G401 (cell line): ENCODE measurements at regions not wholly inside any gene's neighbourhood (a gene's known extent, or its start where the extent isn't known, plus 50 kb on each side); places are given as distances from the start of the nearest gene placed in this dataset.
A peak's percentile ranks its signal among the peaks of the same experiment; 100 is the strongest.
"Not testable (repeated sequence)": the region's sequence is repeated elsewhere in the genome, so short reads cannot be mapped to it uniquely, and the experiment has no call there.

Experiments used
- DNase-seq: peaks from one replicate; pipeline ENCODE4 v3.0.0-alpha.2; 2015; ENCODE audit warnings: low spot score
- in situ Hi-C: cut with HindIII; loops from 2 replicates; pipeline ENCODE4 v1.10.0; 2016; ENCODE audit warnings: low sequenced_read_pairs, mixed read lengths

- DNase-seq: no peak
- in situ Hi-C loops: no loop called here
Measured at GRCh38 chr1:226461087-226461486, 53.2 kb upstream of the PARP1 start.

DNA sequence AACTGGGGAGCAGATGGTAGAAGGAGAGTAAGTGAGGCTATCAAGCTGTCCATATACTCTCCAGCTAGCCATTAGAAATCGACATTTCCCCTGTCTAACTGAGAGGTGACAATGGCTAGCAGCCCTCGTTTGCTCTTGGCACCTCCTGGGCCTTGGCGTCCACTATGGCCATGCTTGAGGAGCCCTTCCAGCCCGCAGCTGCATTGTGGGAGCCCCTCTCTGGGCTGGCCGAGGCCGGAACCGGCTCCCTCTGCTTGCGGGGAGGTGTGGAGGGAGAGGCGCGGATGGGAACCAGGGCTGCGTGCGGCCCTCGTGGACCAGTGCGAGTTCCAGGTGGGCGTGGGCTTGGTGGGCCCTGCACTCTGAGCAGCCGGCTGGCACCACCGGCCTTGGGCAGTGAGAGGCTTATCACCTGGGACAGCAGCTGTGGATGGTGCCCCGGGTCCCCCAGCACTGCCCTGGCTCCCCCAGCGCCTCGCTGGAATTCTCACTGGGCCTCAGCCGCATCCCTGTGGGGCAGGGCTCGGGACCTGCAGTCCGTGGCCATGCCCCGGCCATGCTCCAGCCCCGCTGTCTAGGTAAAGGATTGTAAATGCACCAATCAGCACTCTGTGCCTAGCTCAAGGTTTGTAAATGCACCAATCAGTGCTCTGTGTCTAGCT, 56.2 kb upstream of the PARP1 start:
- in situ Hi-C loops: no loop called here
- no peak for DNase-seq

DNA sequence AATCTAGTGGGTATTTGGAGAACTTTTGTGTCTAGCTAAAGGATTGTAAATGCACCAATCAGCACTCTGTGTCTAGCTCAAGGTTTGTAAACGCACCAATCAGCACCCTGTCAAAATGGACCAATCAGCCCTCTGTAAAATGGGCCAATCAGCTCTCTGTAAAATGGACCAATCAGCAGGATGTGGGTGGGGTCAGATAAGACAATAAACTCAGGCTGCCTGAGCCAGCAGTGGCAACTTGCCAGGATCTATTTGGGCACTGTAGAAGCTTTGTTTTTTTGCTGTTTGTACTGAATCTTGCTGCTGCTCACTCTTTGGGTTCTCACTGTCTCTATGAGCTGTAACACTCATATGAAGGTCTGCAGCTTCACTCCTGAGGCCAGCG, 56.7 kb upstream of the PARP1 start:
- in situ Hi-C loops: not testable (repeated sequence)
- DNase-seq: peak; percentile 10

DNA sequence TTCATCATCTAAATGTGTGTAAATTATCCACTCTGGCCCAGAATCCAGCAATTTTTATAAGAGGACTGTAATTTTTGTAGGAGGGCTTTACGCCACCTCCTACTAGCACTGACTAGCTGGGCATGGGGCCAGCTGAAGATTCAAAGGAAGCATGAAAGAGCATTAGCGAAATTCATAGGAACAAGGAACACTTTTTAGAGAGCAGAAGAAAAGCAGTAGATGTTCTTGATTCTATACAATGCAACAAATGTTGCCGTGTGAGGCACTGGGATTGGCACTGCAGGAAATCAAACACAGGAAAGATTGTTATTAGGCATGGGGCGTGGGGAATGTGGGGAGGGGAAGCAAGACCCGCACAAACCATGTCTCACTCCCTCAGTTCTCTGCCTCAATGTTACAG, 58.4 kb upstream of the PARP1 start:
- in situ Hi-C loops: no loop called here
- DNase-seq: no peak

GRCh38 chr1:226467443-226467842, 59.5 kb upstream of the PARP1 start:
- no peak for DNase-seq
- in situ Hi-C loops: no loop called here

DNA sequence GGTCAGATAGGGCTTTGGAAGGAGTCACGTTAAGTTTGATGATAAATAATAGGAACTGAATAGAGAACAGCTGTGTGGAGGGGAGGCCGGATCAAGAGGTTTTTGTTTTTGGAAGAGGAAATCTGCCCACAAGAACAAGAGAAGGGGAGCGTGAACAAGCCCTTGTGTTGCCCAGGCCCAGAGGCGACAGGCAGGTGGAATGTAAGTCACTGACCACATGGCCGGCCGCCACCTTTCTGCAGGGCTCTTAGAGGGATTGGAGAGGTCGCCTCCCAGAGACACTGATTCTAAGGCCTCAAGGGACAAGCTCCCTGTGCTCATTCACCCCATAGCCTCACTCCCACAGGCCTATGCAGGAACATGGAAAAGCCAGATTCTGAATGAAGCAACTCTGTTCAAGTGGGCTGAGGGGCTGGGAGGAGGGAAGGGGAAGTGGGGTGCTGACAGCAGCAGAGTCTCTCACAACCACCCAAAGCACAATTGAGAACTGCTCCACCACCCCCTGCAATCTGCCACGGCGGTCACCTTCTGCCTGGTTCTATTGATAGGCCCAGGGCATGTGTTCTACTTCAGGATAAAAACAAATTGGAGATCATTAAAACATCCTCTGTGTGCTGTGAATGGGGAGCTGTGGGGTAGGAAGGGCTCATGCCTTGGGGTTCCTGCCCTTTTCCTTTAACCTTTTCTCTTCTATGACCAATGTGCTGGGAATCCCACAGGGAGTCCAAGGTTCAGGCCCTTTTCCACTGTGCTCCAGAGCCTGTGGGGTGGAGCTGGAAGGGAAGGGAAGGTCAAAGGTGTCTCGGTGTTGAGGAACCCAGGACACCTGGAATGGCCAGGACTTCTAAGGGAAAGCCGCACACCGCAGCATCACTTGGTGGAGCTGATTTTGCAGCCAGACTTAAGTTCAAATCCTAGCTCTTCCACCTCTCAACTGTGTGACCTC, 63.3 kb upstream of the PARP1 start:
- in situ Hi-C loops: no loop called here

GRCh38 chr1:226473325-226473724, 65.4 kb upstream of the PARP1 start:
- in situ Hi-C loops: no loop called here
- DNase-seq: no peak

More for the DNA sequence above, 63.3 kb upstream of the PARP1 start:
- DNase-seq: no peak

- DNase-seq: no peak
- in situ Hi-C loops: no loop called here
Measured at GRCh38 chr1:226474041-226474440, 66.1 kb upstream of the PARP1 start.

DNA sequence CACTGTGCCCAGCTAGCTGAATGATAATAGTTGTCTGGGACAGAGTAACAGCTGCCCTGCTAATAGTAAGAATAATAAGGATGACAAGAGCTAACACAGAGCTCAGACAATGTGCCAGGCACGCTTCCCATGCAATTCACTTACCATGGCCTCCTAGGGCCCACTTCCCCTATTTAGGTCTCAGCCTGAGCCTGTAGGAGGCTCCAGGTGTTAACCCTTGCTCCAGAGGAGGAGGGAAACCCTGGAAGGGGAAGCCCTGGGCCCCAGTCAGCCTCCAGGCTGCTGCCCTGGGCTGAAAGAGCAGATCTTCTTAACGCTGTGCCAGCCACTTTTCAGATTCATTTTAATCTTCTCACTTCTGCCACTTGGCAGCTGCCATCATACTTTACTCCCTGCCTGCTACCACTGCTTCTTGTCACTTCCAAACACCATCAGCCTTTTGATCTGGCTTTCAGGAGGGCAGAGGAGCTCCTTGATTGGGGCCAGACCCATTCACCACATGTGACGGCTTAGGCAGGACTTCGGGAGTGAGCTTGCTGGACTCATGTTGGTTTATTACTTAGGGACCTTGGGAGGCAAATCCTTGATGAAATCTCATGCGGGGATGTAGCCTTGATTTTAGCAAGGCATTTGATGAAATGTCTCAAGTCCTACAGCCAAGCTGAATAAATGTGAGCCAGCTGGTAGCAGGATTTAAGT, 66.7 kb upstream of the PARP1 start:
- in situ Hi-C loops: no loop called here
- no peak for DNase-seq

GRCh38 chr1:226475142-226475511, 67.2 kb upstream of the PARP1 start:
- DNase-seq: no peak
- in situ Hi-C loops: no loop called here

GRCh38 chr1:226476066-226476465, 68.2 kb upstream of the PARP1 start:
- in situ Hi-C loops: no loop called here
- no peak for DNase-seq

DNA sequence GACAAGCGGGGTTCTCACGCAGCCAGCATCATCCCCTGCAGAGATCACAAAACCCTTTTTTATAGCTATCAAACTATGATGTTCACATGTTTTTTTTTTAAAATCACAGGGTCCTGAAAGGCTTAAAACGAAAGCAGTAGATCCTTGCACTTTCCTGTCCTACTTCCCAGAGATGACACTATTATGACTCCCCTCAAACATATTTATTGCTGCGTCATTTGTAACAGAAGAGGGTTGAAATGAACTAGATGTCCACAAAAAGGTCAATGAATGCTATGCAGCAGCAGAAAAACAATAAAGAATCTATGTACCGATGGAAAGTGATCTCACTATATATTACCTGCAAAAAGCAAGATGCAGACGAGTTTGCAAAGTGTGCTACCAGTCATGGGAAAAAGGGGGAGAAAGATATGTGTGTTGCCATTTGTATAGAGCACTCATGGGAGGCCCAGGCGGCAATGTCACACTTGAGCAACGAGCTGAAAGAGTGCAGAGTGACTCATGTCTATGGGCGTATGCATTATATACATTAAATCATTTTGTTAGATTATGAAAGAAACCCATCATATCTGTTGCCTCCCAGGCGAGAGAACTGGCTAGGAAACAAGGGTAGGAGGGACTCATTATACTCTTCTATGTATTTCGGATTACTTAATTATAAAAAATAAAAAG, 68.9 kb upstream of the PARP1 start:
- in situ Hi-C loops: no loop called here
- DNase-seq: no peak

- DNase-seq: no peak
- in situ Hi-C loops: no loop called here
Measured at GRCh38 chr1:226479474-226479873, 69.1 kb upstream of the STUM start.

DNA sequence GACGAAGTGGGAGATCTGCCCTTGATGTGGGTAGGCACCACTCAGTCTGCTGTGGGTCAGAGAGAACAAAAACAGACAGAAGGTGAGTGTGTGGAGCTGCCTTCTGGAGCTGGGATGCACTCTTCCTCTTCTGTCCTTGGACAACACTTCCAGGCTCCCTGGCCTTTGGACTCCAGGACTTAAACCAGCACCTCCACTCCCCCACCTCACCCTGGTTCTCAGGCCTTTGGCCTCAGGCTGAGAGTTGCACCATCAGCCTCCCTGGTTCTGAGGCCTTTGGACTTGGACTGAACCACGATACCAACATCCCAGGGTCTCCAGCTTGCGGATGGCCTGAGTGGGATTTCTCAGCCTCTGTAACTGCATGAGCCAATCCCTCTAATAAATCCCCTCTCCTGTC, 68.1 kb upstream of the STUM start:
- DNase-seq: no peak
- in situ Hi-C loops: no loop called here

GRCh38 chr1:226481133-226481532, 67.4 kb upstream of the STUM start:
- no peak for DNase-seq
- in situ Hi-C loops: no loop called here

DNA sequence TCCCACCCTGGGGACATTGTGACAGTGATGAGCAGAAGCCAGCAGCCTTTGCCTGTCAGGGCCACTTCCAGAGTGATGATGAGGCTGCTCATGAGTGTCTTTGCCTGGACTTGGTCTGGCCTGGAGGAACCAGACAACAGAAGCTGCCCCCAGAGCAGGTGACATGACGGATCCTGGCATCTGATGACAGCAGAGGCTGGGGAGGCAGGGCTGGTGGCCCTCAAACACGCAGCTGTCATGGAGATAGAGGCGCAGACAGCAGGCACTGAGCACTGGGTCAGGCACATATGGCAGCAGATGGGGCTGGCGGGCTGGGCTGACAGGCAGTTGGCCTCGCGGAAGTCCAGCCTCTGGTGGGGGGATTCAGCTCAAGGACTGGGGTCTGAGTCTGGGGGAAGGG, 66.4 kb upstream of the STUM start:
- no peak for DNase-seq
- in situ Hi-C loops: no loop called here

DNA sequence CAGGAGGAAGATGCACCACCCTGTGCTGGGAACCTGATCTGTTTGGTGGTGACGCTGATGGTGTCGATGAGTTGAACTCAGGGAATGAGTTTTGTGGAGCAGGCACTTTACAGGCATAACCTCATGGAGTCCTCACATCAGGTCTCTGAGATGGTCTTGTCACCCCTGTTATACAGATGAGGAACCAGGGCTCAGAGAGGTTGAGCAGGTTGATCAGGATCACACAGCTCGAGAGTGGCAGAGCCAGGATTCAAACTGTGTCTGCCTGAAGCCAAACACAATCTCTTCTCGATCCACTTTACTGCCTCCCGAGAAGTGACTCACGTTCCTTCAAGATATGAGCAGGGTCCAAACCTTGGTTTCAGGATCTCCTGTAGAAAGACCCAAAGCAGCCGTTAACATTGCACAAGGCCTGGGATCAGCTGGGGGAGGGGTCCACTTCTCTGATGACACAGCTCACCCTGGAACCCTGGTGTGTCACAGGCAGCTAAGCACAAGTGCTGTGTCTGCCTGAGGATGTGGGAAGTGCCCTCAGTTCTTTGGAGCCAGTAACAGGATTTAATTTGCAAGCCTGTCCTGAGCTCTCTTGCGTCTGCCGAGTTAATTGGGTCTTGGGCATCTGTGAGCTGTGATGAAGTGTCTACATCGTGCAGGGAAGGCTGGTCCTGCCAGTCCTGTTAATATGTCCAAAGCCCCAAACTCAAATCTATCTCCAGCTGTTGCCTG, 65.4 kb upstream of the STUM start:
- in situ Hi-C loops: no loop called here
- no peak for DNase-seq

DNA sequence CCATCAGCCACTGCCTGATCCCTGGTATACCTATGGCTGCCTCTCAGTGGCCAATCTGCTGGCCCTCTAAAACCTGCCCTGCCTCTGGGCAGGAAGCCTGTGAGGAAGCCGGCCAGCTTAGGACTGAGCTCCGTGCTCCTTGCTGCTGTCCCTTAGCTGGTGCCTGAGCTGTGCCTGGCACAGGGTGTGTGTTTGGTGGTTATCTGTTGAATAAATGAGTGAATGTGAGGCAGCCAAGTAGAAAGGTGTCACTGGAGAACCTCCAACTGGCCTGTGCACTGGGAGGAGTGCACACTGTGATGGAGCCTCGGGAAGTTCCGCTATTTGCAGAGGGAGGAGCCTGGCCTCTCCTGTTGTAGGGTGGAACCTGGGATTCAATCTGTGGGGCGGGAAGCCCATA, 63.4 kb upstream of the STUM start:
- in situ Hi-C loops: no loop called here
- peak; percentile 98 for DNase-seq

DNA sequence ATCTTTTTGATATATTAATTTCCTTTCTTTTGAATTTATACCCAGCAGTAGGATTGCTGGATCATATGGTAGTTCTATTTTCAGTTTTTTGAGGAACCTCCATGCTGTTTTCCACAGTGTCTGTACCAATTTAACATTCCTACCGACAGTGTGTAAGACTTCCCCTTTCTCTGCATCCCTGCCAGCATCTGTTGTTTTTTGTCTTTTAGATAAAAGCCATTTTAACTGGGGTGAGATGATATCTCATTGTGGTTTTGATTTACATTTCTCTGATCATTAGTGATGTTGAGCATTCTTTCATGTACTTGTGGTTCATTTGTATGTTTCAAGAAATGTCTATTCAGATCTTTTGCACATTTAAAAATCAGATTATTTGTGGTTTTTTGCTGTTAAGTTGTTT, 62.4 kb upstream of the STUM start:
- in situ Hi-C loops: no loop called here
- no peak for DNase-seq
